ENCODE measurements at regions not wholly inside any gene's neighbourhood (a gene's known extent, or its start where the extent isn't known, plus 50 kb on each side); places are given as distances from the start of the nearest gene placed in this dataset.

GRCh38 chr4:27910227-27910626 lies 1049.6 kb downstream of the STIM2 start:
- TF ChIP-seq GATA1 (IDR thresholded peaks at IDR 0.05; ENCODE audit: low read depth, low read length) = no peak
- TF ChIP-seq POLR2A (IDR thresholded peaks at IDR 0.05; ENCODE audit: low read length) = no peak
- no peak for DNase-seq

GRCh38 chr4:27911047-27911446 lies 1050.4 kb downstream of the STIM2 start:
- no peak for DNase-seq
- TF ChIP-seq POLR2A (IDR thresholded peaks at IDR 0.05; ENCODE audit: low read length) = no peak
- TF ChIP-seq GATA1 (IDR thresholded peaks at IDR 0.05; ENCODE audit: low read depth, low read length) = no peak

GRCh38 chr4:27913738-27914137 lies 1053.1 kb downstream of the STIM2 start:
- no peak for TF ChIP-seq GATA1 (IDR thresholded peaks at IDR 0.05; ENCODE audit: low read depth, low read length)
- no peak for TF ChIP-seq POLR2A (IDR thresholded peaks at IDR 0.05; ENCODE audit: low read length)
- DNase-seq = no peak

GRCh38 chr4:27915822-27916221 lies 1055.2 kb downstream of the STIM2 start:
- no peak for DNase-seq
- TF ChIP-seq GATA1 (IDR thresholded peaks at IDR 0.05; ENCODE audit: low read depth, low read length) = no peak
- no peak for TF ChIP-seq POLR2A (IDR thresholded peaks at IDR 0.05; ENCODE audit: low read length)

GRCh38 chr4:27916452-27917184 lies 1056.0 kb downstream of the STIM2 start:
- DNase-seq = no peak
- TF ChIP-seq POLR2A (IDR thresholded peaks at IDR 0.05; ENCODE audit: low read length) (no peak), GATA1 (IDR thresholded peaks at IDR 0.05; ENCODE audit: low read depth, low read length) (no peak)

GRCh38 chr4:27917381-27917780 lies 1056.7 kb downstream of the STIM2 start:
- DNase-seq = no peak
- TF ChIP-seq GATA1 (IDR thresholded peaks at IDR 0.05; ENCODE audit: low read depth, low read length) = no peak

- TF ChIP-seq POLR2A (IDR thresholded peaks at IDR 0.05; ENCODE audit: low read length) (no peak), GATA1 (IDR thresholded peaks at IDR 0.05; ENCODE audit: low read depth, low read length) (no peak)
- DNase-seq = no peak
These were observed 1060.6 kb downstream of the STIM2 start for GRCh38 chr4:27921231-27921630.

GRCh38 chr4:27928761-27929540 lies 1068.3 kb downstream of the STIM2 start:
- TF ChIP-seq POLR2A (IDR thresholded peaks at IDR 0.05; ENCODE audit: low read length) = no peak
- TF ChIP-seq GATA1 (IDR thresholded peaks at IDR 0.05; ENCODE audit: low read depth, low read length) = no peak
- no peak for DNase-seq

- no peak for TF ChIP-seq POLR2A (IDR thresholded peaks at IDR 0.05; ENCODE audit: low read length)
- TF ChIP-seq GATA1 (IDR thresholded peaks at IDR 0.05; ENCODE audit: low read depth, low read length) = no peak
These were observed 1069.7 kb downstream of the STIM2 start for GRCh38 chr4:27930291-27930690.

GRCh38 chr4:27930976-27931375 lies 1070.3 kb downstream of the STIM2 start:
- no peak for TF ChIP-seq POLR2A (IDR thresholded peaks at IDR 0.05; ENCODE audit: low read length)
- no peak for TF ChIP-seq GATA1 (IDR thresholded peaks at IDR 0.05; ENCODE audit: low read depth, low read length)
- no peak for DNase-seq

More at GRCh38 chr4:27930291-27930690, 1069.7 kb downstream of the STIM2 start:
- no peak for DNase-seq

- DNase-seq = no peak
- TF ChIP-seq GATA1 (IDR thresholded peaks at IDR 0.05; ENCODE audit: low read depth, low read length) (no peak), POLR2A (IDR thresholded peaks at IDR 0.05; ENCODE audit: low read length) (no peak)
These were observed 1070.9 kb downstream of the STIM2 start for GRCh38 chr4:27931584-27931983.

- no peak for DNase-seq
- no peak for TF ChIP-seq POLR2A (IDR thresholded peaks at IDR 0.05; ENCODE audit: low read length)
These were observed 1074.2 kb downstream of the STIM2 start for GRCh38 chr4:27934871-27935270.

- no peak for TF ChIP-seq POLR2A (IDR thresholded peaks at IDR 0.05; ENCODE audit: low read length)
- no peak for TF ChIP-seq GATA1 (IDR thresholded peaks at IDR 0.05; ENCODE audit: low read depth, low read length)
- DNase-seq = no peak
These were observed 1086.2 kb downstream of the STIM2 start for GRCh38 chr4:27946799-27947198.

- no peak for DNase-seq
- TF ChIP-seq GATA1 (IDR thresholded peaks at IDR 0.05; ENCODE audit: low read depth, low read length) (no peak), POLR2A (IDR thresholded peaks at IDR 0.05; ENCODE audit: low read length) (no peak)
These were observed 1086.7 kb downstream of the STIM2 start for GRCh38 chr4:27947302-27947701.

- no peak for TF ChIP-seq POLR2A (IDR thresholded peaks at IDR 0.05; ENCODE audit: low read length)
- no peak for TF ChIP-seq GATA1 (IDR thresholded peaks at IDR 0.05; ENCODE audit: low read depth, low read length)
- no peak for DNase-seq
These were observed 1103.5 kb downstream of the STIM2 start for GRCh38 chr4:27964095-27964494.
